IPS-15b (cell line): ENCODE measurements at regions not wholly inside any gene's neighbourhood (a gene's known extent, or its start where the extent isn't known, plus 50 kb on each side); places are given as distances from the start of the nearest gene placed in this dataset.

Experiments
- H3K27me3 ChIP-seq: one replicate; pipeline ENCODE4 v1.6.1; 2013; ENCODE audit warnings: low read length; ENCODE audit not compliant: control insufficient read depth, insufficient read depth
- H3K36me3 ChIP-seq: one replicate; pipeline ENCODE4 v1.6.1; 2013; ENCODE audit warnings: low read length; ENCODE audit not compliant: control insufficient read depth, insufficient read depth
- H3K4me1 ChIP-seq: one replicate; pipeline ENCODE4 v1.6.1; 2013; ENCODE audit warnings: mild to moderate bottlenecking, low read length; ENCODE audit not compliant: control insufficient read depth, insufficient read depth
- H3K4me3 ChIP-seq: one replicate; pipeline ENCODE4 v1.5.1; 2013; ENCODE audit warnings: low read depth, low read length
- H3K9ac ChIP-seq: one replicate; pipeline ENCODE4 v1.6.1; 2013; ENCODE audit warnings: low read depth, mild to moderate bottlenecking, low read length
- H3K9me3 ChIP-seq: one replicate; pipeline ENCODE4 v1.6.1; 2013; ENCODE audit warnings: mild to moderate bottlenecking, low read length; ENCODE audit not compliant: control insufficient read depth, insufficient read depth

- H3K27me3 ChIP-seq = no peaks in the 10 kb centered on the region
- no peak overlapping the region for H3K9ac ChIP-seq
- no peaks in the 10 kb centered on the region for H3K4me1 ChIP-seq
- H3K9me3 ChIP-seq = no peaks in the 10 kb centered on the region
- H3K36me3 ChIP-seq = no peaks in the 10 kb centered on the region
- H3K4me3 ChIP-seq = no peak overlapping the region
Measured at GRCh38 chr12:98437166-98437565, 78.2 kb upstream of the TMPO start.

DNA sequence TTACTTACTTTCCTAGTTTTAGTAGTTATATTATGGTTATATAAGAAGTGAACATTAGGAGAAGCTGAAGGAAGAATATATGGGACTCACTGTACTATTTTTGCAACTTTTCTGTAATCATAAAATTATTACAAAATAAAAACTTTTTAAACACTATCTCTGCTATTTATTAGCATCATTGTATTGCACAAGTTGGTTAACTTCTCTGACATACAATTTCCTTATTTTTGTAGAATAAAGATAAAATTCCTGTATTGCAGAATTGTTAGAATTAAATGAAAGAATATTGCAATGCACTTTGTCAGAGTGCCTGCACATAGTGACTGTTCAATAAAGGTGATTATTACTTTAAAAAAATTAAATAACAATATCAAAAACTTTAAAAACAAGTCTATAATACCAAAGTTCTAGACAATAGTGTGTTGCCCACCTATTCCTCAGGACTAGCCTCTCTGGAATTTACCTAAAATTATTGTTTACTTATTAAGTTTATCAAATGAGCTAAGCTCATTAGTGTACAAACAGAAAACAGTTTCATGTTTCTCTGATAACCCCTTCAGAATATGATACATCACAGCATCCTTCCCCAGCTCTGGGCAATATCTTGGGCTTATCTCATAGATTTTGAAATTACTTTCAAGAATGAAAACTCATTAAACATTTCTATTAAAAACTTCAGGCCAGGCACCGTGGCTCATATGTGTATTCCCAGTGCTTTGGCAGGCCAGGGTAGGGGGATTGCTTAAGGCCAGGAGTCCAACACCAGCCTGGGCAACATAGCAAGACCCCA is 77.4 kb upstream of the TMPO start:
- Histone ChIP-seq H3K4me1 (no peaks in the 10 kb centered on the region), H3K36me3 (no peaks in the 10 kb centered on the region), H3K4me3 (no peak overlapping the region), H3K9me3 (no peaks in the 10 kb centered on the region), H3K9ac (no peak overlapping the region), H3K27me3 (no peaks in the 10 kb centered on the region)

GRCh38 chr12:98438656-98439230 is 76.6 kb upstream of the TMPO start:
- Histone ChIP-seq H3K9me3 (no peaks in the 10 kb centered on the region), H3K27me3 (no peaks in the 10 kb centered on the region), H3K36me3 (no peaks in the 10 kb centered on the region), H3K9ac (no peak overlapping the region), H3K4me1 (no peaks in the 10 kb centered on the region), H3K4me3 (no peak overlapping the region)

DNA sequence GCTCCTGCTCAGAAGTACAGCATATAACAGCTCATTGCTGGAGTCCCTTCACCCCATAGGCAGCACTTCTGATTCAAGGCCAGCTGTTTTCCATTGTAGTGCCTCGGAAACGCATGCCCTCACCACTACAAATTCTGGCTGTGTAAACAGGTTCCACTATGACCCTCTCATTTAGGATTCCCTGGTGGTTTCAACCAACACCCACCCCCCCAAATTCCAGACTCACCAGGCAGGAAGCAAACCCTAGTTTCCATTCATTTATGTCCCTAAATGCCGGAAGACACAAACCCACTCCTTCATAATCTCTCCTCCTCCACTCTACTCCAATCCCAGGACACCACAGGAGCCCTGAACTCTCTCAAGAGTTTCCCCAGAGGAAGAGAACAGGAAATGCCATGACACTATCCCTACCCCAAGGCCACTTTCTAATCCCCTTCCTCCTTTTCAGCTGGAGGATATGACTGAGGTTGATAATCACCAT is 75.9 kb upstream of the TMPO start:
- no peak overlapping the region for H3K4me3 ChIP-seq
- H3K9ac ChIP-seq = no peak overlapping the region
- H3K36me3 ChIP-seq = no peaks in the 10 kb centered on the region
- no peaks in the 10 kb centered on the region for H3K4me1 ChIP-seq
- no peaks in the 10 kb centered on the region for H3K27me3 ChIP-seq
- no peaks in the 10 kb centered on the region for H3K9me3 ChIP-seq

GRCh38 chr12:98439981-98440581 is 75.3 kb upstream of the TMPO start:
- Histone ChIP-seq H3K9ac (no peak overlapping the region), H3K27me3 (no peaks in the 10 kb centered on the region), H3K9me3 (no peaks in the 10 kb centered on the region), H3K36me3 (no peaks in the 10 kb centered on the region), H3K4me1 (no peaks in the 10 kb centered on the region), H3K4me3 (no peak overlapping the region)

DNA sequence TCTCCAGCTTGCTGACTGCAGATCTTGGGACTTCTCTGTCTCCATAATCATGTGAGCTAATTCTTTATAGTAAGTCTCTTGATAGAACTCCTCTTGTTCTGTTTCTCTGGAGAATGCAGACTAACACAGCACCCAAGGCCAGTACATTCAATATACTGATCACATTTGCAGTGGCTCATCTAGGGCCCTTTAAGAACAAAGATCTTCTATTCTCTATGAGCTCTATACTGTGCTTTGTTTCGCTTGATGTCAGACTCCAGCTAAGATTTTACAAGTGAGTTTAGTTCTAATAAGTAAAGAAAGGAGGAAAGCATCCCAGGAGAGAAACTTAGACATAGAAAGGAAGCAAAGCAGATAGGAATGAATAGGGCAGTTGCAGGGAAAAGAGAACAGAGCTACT is 69.3 kb upstream of the TMPO start:
- no peaks in the 10 kb centered on the region for H3K27me3 ChIP-seq
- peaks cover 4% of the 10 kb centered on the region for H3K4me1 ChIP-seq
- H3K36me3 ChIP-seq = no peaks in the 10 kb centered on the region
- no peaks in the 10 kb centered on the region for H3K9me3 ChIP-seq
- no peak overlapping the region for H3K4me3 ChIP-seq
- no peak overlapping the region for H3K9ac ChIP-seq

- Histone ChIP-seq H3K4me3 (no peak overlapping the region), H3K9me3 (no peaks in the 10 kb centered on the region), H3K9ac (no peak overlapping the region), H3K27me3 (no peaks in the 10 kb centered on the region), H3K36me3 (no peaks in the 10 kb centered on the region), H3K4me1 (peaks cover 4% of the 10 kb centered on the region)
Measured at GRCh38 chr12:98446682-98447081, 68.7 kb upstream of the TMPO start.

DNA sequence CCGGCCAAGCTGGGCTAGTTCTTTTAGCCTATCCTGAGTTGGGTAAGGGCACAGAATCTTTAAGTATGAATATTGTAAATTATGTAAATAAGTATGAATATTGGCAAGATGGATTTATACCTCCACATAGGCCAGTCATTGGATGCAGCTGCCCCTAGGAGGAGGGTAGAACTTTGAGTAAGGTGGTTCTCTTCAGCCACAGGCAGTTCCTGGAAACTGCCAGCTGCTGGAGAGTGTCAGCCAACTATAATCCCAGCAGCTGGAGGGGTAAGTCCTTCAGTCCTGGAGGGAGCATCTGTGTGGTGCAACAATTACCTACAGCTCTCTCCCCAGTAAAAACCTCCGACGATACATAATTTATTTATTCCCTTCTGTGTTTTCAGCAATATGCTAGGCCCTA is 65.8 kb upstream of the TMPO start:
- no peaks in the 10 kb centered on the region for H3K36me3 ChIP-seq
- no peaks in the 10 kb centered on the region for H3K27me3 ChIP-seq
- no peak overlapping the region for H3K4me3 ChIP-seq
- H3K9me3 ChIP-seq = no peaks in the 10 kb centered on the region
- no peak overlapping the region for H3K9ac ChIP-seq
- peaks cover 4% of the 10 kb centered on the region for H3K4me1 ChIP-seq

GRCh38 chr12:98453070-98453469 is 62.3 kb upstream of the TMPO start:
- Histone ChIP-seq H3K9me3 (no peaks in the 10 kb centered on the region), H3K36me3 (no peaks in the 10 kb centered on the region), H3K4me1 (peaks cover 7% of the 10 kb centered on the region), H3K4me3 (no peak overlapping the region), H3K27me3 (peaks cover 14% of the 10 kb centered on the region), H3K9ac (no peak overlapping the region)

DNA sequence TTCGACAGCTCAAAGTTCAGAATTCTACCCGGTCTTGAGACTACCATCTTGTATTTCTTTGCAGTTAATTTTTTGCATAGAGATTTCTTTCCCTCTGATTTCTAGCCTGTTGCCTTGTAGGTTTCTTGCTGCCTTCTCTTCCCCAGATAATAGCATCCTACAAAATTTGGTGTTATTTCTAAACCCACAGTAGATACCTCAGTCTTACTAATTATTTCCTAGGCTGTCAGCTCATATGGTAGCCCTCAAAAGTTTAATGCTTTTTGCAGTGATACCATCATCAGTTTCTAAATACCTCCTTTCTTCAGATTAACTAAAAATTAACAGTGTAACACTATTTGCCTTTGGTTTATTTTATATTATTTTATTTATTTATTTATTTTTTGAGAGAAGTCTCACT is 61.9 kb upstream of the TMPO start:
- Histone ChIP-seq H3K9ac (no peak overlapping the region), H3K4me3 (no peak overlapping the region), H3K27me3 (peaks cover 14% of the 10 kb centered on the region), H3K9me3 (no peaks in the 10 kb centered on the region), H3K36me3 (no peaks in the 10 kb centered on the region), H3K4me1 (peaks cover 4% of the 10 kb centered on the region)

- no peak overlapping the region for H3K4me3 ChIP-seq
- no peaks in the 10 kb centered on the region for H3K9me3 ChIP-seq
- H3K4me1 ChIP-seq = peaks cover 4% of the 10 kb centered on the region
- no peaks in the 10 kb centered on the region for H3K36me3 ChIP-seq
- peaks cover 14% of the 10 kb centered on the region for H3K27me3 ChIP-seq
- H3K9ac ChIP-seq = no peak overlapping the region
Measured at GRCh38 chr12:98456041-98456440, 59.3 kb upstream of the TMPO start.
